ENCODE measurements at regions not wholly inside any gene's neighbourhood (a gene's known extent, or its start where the extent isn't known, plus 50 kb on each side); places are given as distances from the start of the nearest gene placed in this dataset.

DNA sequence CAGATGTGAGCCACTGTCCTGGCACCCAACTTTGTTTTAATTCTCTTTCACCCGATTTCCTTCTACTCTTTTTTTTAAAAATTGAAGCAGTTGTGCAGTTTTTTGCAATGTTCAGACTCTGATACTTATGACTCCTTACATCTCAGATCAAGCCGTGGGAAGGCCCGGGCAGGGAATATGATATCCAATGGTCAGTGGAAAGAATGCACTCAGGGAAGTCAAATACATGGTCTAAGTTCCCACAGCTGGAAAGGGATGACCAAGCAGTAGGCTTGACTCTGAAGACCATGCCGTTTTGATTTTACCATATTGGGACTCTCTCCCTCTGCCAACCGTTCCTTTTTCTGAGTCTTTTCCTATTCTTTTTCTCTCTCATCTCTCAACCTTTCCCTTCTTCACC lies 157.2 kb downstream of the RPLP1 start:
- Histone ChIP-seq H3K9ac (ENCODE audit: low read length) (no peak overlapping the region), H3K4me1 (ENCODE audit: control insufficient read depth, insufficient read depth, low read depth, low read length) (no peaks in the 10 kb centered on the region), H3K36me3 (ENCODE audit: control insufficient read depth in 1 of 2, insufficient read depth in 2 of 2, low read depth in 1 of 2, low read length in 2 of 2) (no peaks in the 10 kb centered on the region), H3K4me2 (ENCODE audit: low read length, poor library complexity, severe bottlenecking) (no peak overlapping the region), H2AFZ (ENCODE audit: low read depth, low read length) (no peak overlapping the region), H3K79me1 (replicated peaks; ENCODE audit: low read length, poor library complexity, severe bottlenecking) (no peaks in the 10 kb centered on the region), H3K4me3 (ENCODE audit: insufficient read depth in 1 of 2, low read depth in 1 of 2, low read length in 2 of 2) (no peak overlapping the region), H3K9me3 (ENCODE audit: control insufficient read depth, low read length) (no peaks in the 10 kb centered on the region), H2BK5ac (ENCODE audit: low read depth, low read length, poor library complexity, severe bottlenecking) (no peak overlapping the region), H2BK15ac (ENCODE audit: low read depth, poor library complexity, severe bottlenecking) (no peak overlapping the region), H4K91ac (ENCODE audit: low read length) (no peak overlapping the region), H3K27ac (ENCODE audit: low read length, poor library complexity, severe bottlenecking) (no peak overlapping the region), H3K18ac (ENCODE audit: low read depth in 1 of 2, low read length in 2 of 2) (no peak overlapping the region), H4K8ac (ENCODE audit: low read length) (no peak overlapping the region), H3K4ac (ENCODE audit: low read depth in 1 of 2, low read length in 2 of 2) (no peak overlapping the region), H3K23ac (ENCODE audit: low read length in 2 of 2) (no peak overlapping the region), H2BK12ac (ENCODE audit: low read length in 2 of 2) (no peak overlapping the region), H2BK120ac (ENCODE audit: low read depth, low read length) (no peak overlapping the region), H3K27me3 (ENCODE audit: control insufficient read depth in 1 of 2, insufficient read depth in 1 of 2, low read length in 2 of 2) (peaks cover 24 to 58% of the 10 kb centered on the region in 2 experiments), H3K14ac (ENCODE audit: low read length in 2 of 2) (no peak overlapping the region), H2AK5ac (ENCODE audit: low read length, severe bottlenecking) (no peak overlapping the region)
- DNase-seq: no peak
- WGBS: 89% methylated on average over 4 of the region's 5 CpGs

DNA sequence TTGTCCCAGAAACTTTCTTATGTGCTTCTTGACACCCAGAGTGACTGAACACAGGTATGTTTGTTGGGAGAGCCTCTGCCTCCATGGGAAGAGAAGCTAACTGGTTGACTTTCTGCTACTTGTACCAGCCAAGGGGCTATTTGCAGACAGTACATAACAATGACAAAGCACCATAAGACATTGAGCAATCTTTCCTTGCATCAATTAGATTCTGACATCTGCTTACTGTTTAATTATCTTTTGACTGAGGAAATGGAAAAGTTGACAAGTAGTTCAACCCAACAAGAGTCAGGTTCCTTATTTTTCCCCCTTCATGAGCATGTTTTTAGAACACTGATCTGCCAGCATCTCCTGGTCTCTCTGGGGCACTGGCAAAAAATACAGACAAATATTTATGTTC lies 157.7 kb downstream of the RPLP1 start:
- Histone ChIP-seq H3K4me3 (ENCODE audit: insufficient read depth in 1 of 2, low read depth in 1 of 2, low read length in 2 of 2) (no peak overlapping the region), H2BK120ac (ENCODE audit: low read depth, low read length) (no peak overlapping the region), H4K91ac (ENCODE audit: low read length) (no peak overlapping the region), H3K23ac (ENCODE audit: low read length in 2 of 2) (no peak overlapping the region), H3K18ac (ENCODE audit: low read depth in 1 of 2, low read length in 2 of 2) (no peak overlapping the region), H3K36me3 (ENCODE audit: control insufficient read depth in 1 of 2, insufficient read depth in 2 of 2, low read depth in 1 of 2, low read length in 2 of 2) (no peaks in the 10 kb centered on the region), H3K79me1 (replicated peaks; ENCODE audit: low read length, poor library complexity, severe bottlenecking) (no peaks in the 10 kb centered on the region), H3K4me1 (ENCODE audit: control insufficient read depth, insufficient read depth, low read depth, low read length) (no peaks in the 10 kb centered on the region), H3K27ac (ENCODE audit: low read length, poor library complexity, severe bottlenecking) (no peak overlapping the region), H3K4ac (ENCODE audit: low read depth in 1 of 2, low read length in 2 of 2) (no peak overlapping the region), H2AFZ (ENCODE audit: low read depth, low read length) (no peak overlapping the region), H3K27me3 (ENCODE audit: control insufficient read depth in 1 of 2, insufficient read depth in 1 of 2, low read length in 2 of 2) (peaks cover 29 to 60% of the 10 kb centered on the region in 2 experiments), H2BK12ac (ENCODE audit: low read length in 2 of 2) (no peak overlapping the region), H2BK15ac (ENCODE audit: low read depth, poor library complexity, severe bottlenecking) (no peak overlapping the region), H2AK5ac (ENCODE audit: low read length, severe bottlenecking) (no peak overlapping the region), H2BK5ac (ENCODE audit: low read depth, low read length, poor library complexity, severe bottlenecking) (no peak overlapping the region), H4K8ac (ENCODE audit: low read length) (no peak overlapping the region), H3K9me3 (ENCODE audit: control insufficient read depth, low read length) (no peaks in the 10 kb centered on the region), H3K9ac (ENCODE audit: low read length) (no peak overlapping the region), H3K4me2 (ENCODE audit: low read length, poor library complexity, severe bottlenecking) (no peak overlapping the region), H3K14ac (ENCODE audit: low read length in 2 of 2) (no peak overlapping the region)
- DNase-seq: peak; percentile 22

DNA sequence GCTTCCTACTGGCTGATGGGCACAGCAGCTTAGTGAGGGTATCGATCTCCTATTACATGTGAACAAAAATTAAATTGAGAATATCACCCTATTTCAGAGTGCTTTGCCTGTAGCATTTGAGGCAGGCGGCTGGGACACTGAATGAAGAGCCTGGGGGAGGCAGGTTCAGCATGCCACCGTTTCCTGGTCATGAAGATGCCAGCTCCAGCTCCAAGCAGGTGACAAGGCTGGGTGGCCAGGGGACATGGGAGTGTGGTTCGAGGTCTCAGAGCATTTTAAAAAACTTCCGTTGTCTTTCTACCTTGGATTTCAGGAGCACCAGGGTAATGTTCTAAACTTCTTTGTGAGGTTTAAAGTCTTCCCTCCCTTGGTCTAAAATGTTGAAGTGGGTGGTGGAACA lies 158.2 kb downstream of the RPLP1 start:
- no peak overlapping the region for H2BK5ac ChIP-seq (ENCODE audit: low read depth, low read length, poor library complexity, severe bottlenecking)
- H3K23ac ChIP-seq (ENCODE audit: low read length in 2 of 2): no peak overlapping the region
- no peaks in the 10 kb centered on the region for H3K4me1 ChIP-seq (ENCODE audit: control insufficient read depth, insufficient read depth, low read depth, low read length)

DNA sequence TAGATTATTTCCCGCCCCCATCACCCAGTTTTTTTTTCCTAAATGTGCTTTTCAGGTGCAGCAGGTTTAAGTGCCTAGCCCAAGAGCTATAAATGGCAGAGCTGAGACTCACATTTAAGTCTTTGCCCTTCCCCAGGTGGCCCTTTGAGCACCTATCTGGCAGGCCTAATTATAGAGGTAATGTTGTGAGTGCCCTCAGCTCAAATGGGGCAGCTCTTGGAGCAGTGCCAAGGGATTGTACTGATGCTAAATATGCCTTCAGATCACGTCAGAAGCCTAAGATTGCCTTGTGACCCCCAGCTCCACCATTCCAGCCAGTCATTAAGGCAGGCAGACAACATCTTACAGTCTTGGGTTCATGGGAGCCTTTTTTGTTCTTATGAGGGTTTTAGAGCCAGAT lies 159.5 kb downstream of the RPLP1 start:
- Histone ChIP-seq H2AFZ (ENCODE audit: low read depth, low read length) (no peak overlapping the region), H2AK5ac (ENCODE audit: low read length, severe bottlenecking) (no peak overlapping the region), H3K36me3 (ENCODE audit: control insufficient read depth in 1 of 2, insufficient read depth in 2 of 2, low read depth in 1 of 2, low read length in 2 of 2) (no peaks in the 10 kb centered on the region), H3K18ac (ENCODE audit: low read depth in 1 of 2, low read length in 2 of 2) (no peak overlapping the region), H4K8ac (ENCODE audit: low read length) (no peak overlapping the region), H3K4ac (ENCODE audit: low read depth in 1 of 2, low read length in 2 of 2) (no peak overlapping the region), H3K4me3 (ENCODE audit: insufficient read depth in 1 of 2, low read depth in 1 of 2, low read length in 2 of 2) (no peak overlapping the region), H2BK5ac (ENCODE audit: low read depth, low read length, poor library complexity, severe bottlenecking) (no peak overlapping the region), H4K91ac (ENCODE audit: low read length) (no peak overlapping the region), H3K14ac (ENCODE audit: low read length in 2 of 2) (no peak overlapping the region), H2BK15ac (ENCODE audit: low read depth, poor library complexity, severe bottlenecking) (no peak overlapping the region), H3K23ac (ENCODE audit: low read length in 2 of 2) (no peak overlapping the region), H2BK12ac (ENCODE audit: low read length in 2 of 2) (no peak overlapping the region), H3K9me3 (ENCODE audit: control insufficient read depth, low read length) (no peaks in the 10 kb centered on the region), H3K27ac (ENCODE audit: low read length, poor library complexity, severe bottlenecking) (no peak overlapping the region), H3K79me1 (replicated peaks; ENCODE audit: low read length, poor library complexity, severe bottlenecking) (no peaks in the 10 kb centered on the region), H3K4me1 (ENCODE audit: control insufficient read depth, insufficient read depth, low read depth, low read length) (no peaks in the 10 kb centered on the region), H3K27me3 (ENCODE audit: control insufficient read depth in 1 of 2, insufficient read depth in 1 of 2, low read length in 2 of 2) (peaks cover 23 to 47% of the 10 kb centered on the region in 2 experiments), H3K4me2 (ENCODE audit: low read length, poor library complexity, severe bottlenecking) (no peak overlapping the region), H3K9ac (ENCODE audit: low read length) (no peak overlapping the region), H2BK120ac (ENCODE audit: low read depth, low read length) (no peak overlapping the region)
- no peak for DNase-seq
- 74% methylated on average over 1 of the region's 2 CpGs for WGBS

More for the DNA sequence above, 158.2 kb downstream of the RPLP1 start:
- Histone ChIP-seq H2AK5ac (ENCODE audit: low read length, severe bottlenecking) (no peak overlapping the region), H4K8ac (ENCODE audit: low read length) (no peak overlapping the region), H3K18ac (ENCODE audit: low read depth in 1 of 2, low read length in 2 of 2) (no peak overlapping the region), H2AFZ (ENCODE audit: low read depth, low read length) (no peak overlapping the region), H2BK120ac (ENCODE audit: low read depth, low read length) (no peak overlapping the region), H3K9ac (ENCODE audit: low read length) (no peak overlapping the region), H3K27ac (ENCODE audit: low read length, poor library complexity, severe bottlenecking) (no peak overlapping the region), H3K79me1 (replicated peaks; ENCODE audit: low read length, poor library complexity, severe bottlenecking) (no peaks in the 10 kb centered on the region), H3K4me3 (ENCODE audit: insufficient read depth in 1 of 2, low read depth in 1 of 2, low read length in 2 of 2) (no peak overlapping the region), H3K9me3 (ENCODE audit: control insufficient read depth, low read length) (no peaks in the 10 kb centered on the region), H3K36me3 (ENCODE audit: control insufficient read depth in 1 of 2, insufficient read depth in 2 of 2, low read depth in 1 of 2, low read length in 2 of 2) (no peaks in the 10 kb centered on the region), H3K4ac (ENCODE audit: low read depth in 1 of 2, low read length in 2 of 2) (no peak overlapping the region), H2BK12ac (ENCODE audit: low read length in 2 of 2) (no peak overlapping the region), H2BK15ac (ENCODE audit: low read depth, poor library complexity, severe bottlenecking) (no peak overlapping the region), H3K14ac (ENCODE audit: low read length in 2 of 2) (no peak overlapping the region), H3K4me2 (ENCODE audit: low read length, poor library complexity, severe bottlenecking) (no peak overlapping the region), H4K91ac (ENCODE audit: low read length) (no peak overlapping the region), H3K27me3 (ENCODE audit: control insufficient read depth in 1 of 2, insufficient read depth in 1 of 2, low read length in 2 of 2) (peaks cover 34 to 60% of the 10 kb centered on the region in 2 experiments)
- 86% methylated on average over 4 of the region's 5 CpGs for WGBS
- no peak for DNase-seq
